ENCODE measurements at regions not wholly inside any gene's neighbourhood (a gene's known extent, or its start where the extent isn't known, plus 50 kb on each side); places are given as distances from the start of the nearest gene placed in this dataset.

GRCh38 chr5:12125895-12126294 is 221.6 kb upstream of the CTNND2 start:
- Histone ChIP-seq H3K4me1 (no peaks in the 10 kb centered on the region), H3K4me3 (no peak overlapping the region), H3K9me3 (no peaks in the 10 kb centered on the region), H3K27ac (no peak overlapping the region), H3K36me3 (no peaks in the 10 kb centered on the region), H3K27me3 (no peaks in the 10 kb centered on the region)
- intact Hi-C loops (cut with DNase I): no loop called here
- WGBS, 2 donors: 91 to 93% methylated on average over 7 of the region's 7 CpGs
- no peak for DNase-seq
- TF ChIP-seq EP300 (IDR thresholded peaks at IDR 0.05) (no peak), POLR2A (IDR thresholded peaks at IDR 0.05) (no peak), POLR2AphosphoS5 (IDR thresholded peaks at IDR 0.05) (no peak), CTCF (IDR thresholded peaks at IDR 0.05) (no peak)

- H3K9me3 ChIP-seq: no peaks in the 10 kb centered on the region
- no peaks in the 10 kb centered on the region for H3K36me3 ChIP-seq
- no peaks in the 10 kb centered on the region for H3K27me3 ChIP-seq
- no peak overlapping the region for H3K27ac ChIP-seq
- TF ChIP-seq EP300 (IDR thresholded peaks at IDR 0.05) (no peak), POLR2A (IDR thresholded peaks at IDR 0.05) (no peak), CTCF (IDR thresholded peaks at IDR 0.05) (no peak), POLR2AphosphoS5 (IDR thresholded peaks at IDR 0.05) (no peak)
- no peak for DNase-seq
- no peak overlapping the region for H3K4me3 ChIP-seq
- H3K4me1 ChIP-seq: no peaks in the 10 kb centered on the region
- WGBS, 2 donors: 64 to 81% methylated on average over 3 of the region's 3 CpGs
- intact Hi-C loops (cut with DNase I): no loop called here
These were observed 215.4 kb upstream of the CTNND2 start for GRCh38 chr5:12119657-12120056.

GRCh38 chr5:12114075-12114474 is 209.8 kb upstream of the CTNND2 start:
- DNase-seq: no peak
- Histone ChIP-seq H3K9me3 (no peaks in the 10 kb centered on the region), H3K36me3 (no peaks in the 10 kb centered on the region), H3K27ac (no peak overlapping the region), H3K27me3 (no peaks in the 10 kb centered on the region), H3K4me3 (no peak overlapping the region), H3K4me1 (no peaks in the 10 kb centered on the region)
- intact Hi-C loops (cut with DNase I): no loop called here
- TF ChIP-seq CTCF (IDR thresholded peaks at IDR 0.05): no peak
- 96 to 99% methylated on average over 1 of the region's 1 CpG for WGBS, 2 donors

- Histone ChIP-seq H3K27ac (no peak overlapping the region), H3K4me3 (no peak overlapping the region), H3K27me3 (no peaks in the 10 kb centered on the region), H3K36me3 (no peaks in the 10 kb centered on the region), H3K9me3 (no peaks in the 10 kb centered on the region), H3K4me1 (no peaks in the 10 kb centered on the region)
- TF ChIP-seq CTCF (IDR thresholded peaks at IDR 0.05) (no peak), EP300 (IDR thresholded peaks at IDR 0.05) (no peak)
- no peak for DNase-seq
- 67 to 76% methylated on average over 3 of the region's 3 CpGs for WGBS, 2 donors
- intact Hi-C loops (cut with DNase I): no loop called here
These were observed 208.8 kb upstream of the CTNND2 start for GRCh38 chr5:12113062-12113461.

GRCh38 chr5:12111261-12111660 is 207.0 kb upstream of the CTNND2 start:
- Histone ChIP-seq H3K27me3 (no peaks in the 10 kb centered on the region), H3K4me1 (no peaks in the 10 kb centered on the region), H3K27ac (no peak overlapping the region), H3K4me3 (no peak overlapping the region), H3K9me3 (no peaks in the 10 kb centered on the region), H3K36me3 (no peaks in the 10 kb centered on the region)
- intact Hi-C loops (cut with DNase I): no loop called here
- WGBS, 2 donors: 15 to 46% methylated on average over 2 of the region's 2 CpGs
- TF ChIP-seq CTCF (IDR thresholded peaks at IDR 0.05) (no peak), POLR2AphosphoS5 (IDR thresholded peaks at IDR 0.05) (no peak), EP300 (IDR thresholded peaks at IDR 0.05) (no peak), POLR2A (IDR thresholded peaks at IDR 0.05) (no peak)
- no peak for DNase-seq

Data from sigmoid colon (tissue), 6 donors.